H1 (cell line): ENCODE measurements at regions not wholly inside any gene's neighbourhood (a gene's known extent, or its start where the extent isn't known, plus 50 kb on each side); places are given as distances from the start of the nearest gene placed in this dataset.

Source experiments
- BACH1 ChIP-seq: IDR thresholded peaks from 2 replicates; pipeline ENCODE4 v1.6.1; 2012; ENCODE audit warnings: low read length, improper control_type of control experiment
- POLR2AphosphoS5 ChIP-seq: IDR thresholded peaks from 2 replicates; pipeline ENCODE4 v1.6.1; 2011; ENCODE audit warnings: low read depth, low read length
- RXRA ChIP-seq: IDR thresholded peaks from 2 replicates; pipeline ENCODE4 v1.6.1; 2011; ENCODE audit warnings: low read depth, mild to moderate bottlenecking, low read length, moderate library complexity; ENCODE audit not compliant: insufficient read depth
- SAP30 ChIP-seq: fragments of 300-600 bp; sonication (generic); IDR thresholded peaks from 2 replicates; pipeline ENCODE4 v1.7.1; 2012; ENCODE audit warnings: low read length, moderate library complexity, mild to moderate bottlenecking, inconsistent platforms; ENCODE audit not compliant: insufficient read depth, insufficient replicate concordance

DNA sequence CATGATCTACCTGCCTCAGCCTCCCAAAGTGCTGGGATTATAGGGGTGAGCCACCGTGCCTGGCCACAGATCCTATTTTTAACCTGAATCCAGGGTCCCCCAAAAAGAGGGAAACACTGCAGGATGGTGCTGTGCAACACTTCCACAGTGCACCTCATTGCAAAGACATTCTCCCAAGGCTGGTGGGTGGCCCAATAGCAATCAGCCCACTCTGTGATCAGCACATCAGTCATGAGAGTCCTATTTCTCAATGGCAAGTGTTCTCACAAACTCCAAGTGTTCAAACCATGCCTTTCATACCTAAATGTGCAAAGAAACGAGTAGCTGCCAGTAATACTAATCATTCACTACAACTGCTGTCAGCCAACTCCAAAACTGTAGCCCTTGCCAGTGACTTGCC lies 612.9 kb downstream of the CCER1 start (continued):
- TF ChIP-seq POLR2AphosphoS5: no peak
- no peak for TF ChIP-seq BACH1
- TF ChIP-seq SAP30: no peak
- TF ChIP-seq RXRA: no peak
